ENCODE measurements at regions not wholly inside any gene's neighbourhood (a gene's known extent, or its start where the extent isn't known, plus 50 kb on each side); places are given as distances from the start of the nearest gene placed in this dataset.

DNA sequence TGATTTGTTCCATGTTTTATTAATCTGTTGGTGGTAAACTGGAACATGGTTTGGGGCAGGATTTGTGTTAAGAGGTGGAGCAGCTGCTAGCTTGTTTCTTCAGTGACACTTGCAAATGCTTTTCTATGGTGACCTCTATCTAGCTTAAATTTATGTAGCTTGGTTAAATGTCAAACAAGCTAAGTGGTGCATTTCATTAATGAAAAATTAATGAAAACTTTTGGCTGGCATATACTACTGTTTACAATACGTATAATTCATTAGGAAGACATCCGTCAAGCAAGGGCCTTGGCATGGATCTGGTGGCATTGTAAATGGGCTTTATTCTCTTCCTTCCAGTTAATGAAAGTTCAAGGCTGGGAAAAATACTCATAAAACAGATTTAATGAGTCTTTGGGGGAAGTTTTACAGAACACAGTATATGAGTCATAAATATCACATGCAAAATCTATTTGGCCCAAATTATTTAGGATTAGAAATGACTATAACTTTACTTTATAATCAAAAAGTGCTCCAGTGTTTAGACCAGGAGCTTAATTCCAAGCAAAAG lies 807.7 kb upstream of the SEL1L start:
- Histone ChIP-seq H3K9me3 (ENCODE audit: control insufficient read depth in 2 of 3, insufficient read depth in 1 of 3, low read length in 3 of 3) (no peaks in the 10 kb centered on the region), H3K36me3 (ENCODE audit: control insufficient read depth in 2 of 3, insufficient read depth in 3 of 3, low read length in 3 of 3) (no peaks in the 10 kb centered on the region), H3K4me3 (ENCODE audit: low read length in 3 of 3) (no peak overlapping the region), H3K27me3 (ENCODE audit: control insufficient read depth, insufficient read depth, low read length) (no peaks in the 10 kb centered on the region), H3K9ac (ENCODE audit: low read length in 3 of 3) (no peak overlapping the region), H3K27ac (ENCODE audit: low read depth in 2 of 2, low read length in 2 of 2) (no peak overlapping the region), H3K4me1 (ENCODE audit: control insufficient read depth in 2 of 3, insufficient read depth in 2 of 3, low read depth in 1 of 3, low read length in 3 of 3) (no peaks in the 10 kb centered on the region)
- no peak for FAIRE-seq
- TF ChIP-seq, protein P1, sequence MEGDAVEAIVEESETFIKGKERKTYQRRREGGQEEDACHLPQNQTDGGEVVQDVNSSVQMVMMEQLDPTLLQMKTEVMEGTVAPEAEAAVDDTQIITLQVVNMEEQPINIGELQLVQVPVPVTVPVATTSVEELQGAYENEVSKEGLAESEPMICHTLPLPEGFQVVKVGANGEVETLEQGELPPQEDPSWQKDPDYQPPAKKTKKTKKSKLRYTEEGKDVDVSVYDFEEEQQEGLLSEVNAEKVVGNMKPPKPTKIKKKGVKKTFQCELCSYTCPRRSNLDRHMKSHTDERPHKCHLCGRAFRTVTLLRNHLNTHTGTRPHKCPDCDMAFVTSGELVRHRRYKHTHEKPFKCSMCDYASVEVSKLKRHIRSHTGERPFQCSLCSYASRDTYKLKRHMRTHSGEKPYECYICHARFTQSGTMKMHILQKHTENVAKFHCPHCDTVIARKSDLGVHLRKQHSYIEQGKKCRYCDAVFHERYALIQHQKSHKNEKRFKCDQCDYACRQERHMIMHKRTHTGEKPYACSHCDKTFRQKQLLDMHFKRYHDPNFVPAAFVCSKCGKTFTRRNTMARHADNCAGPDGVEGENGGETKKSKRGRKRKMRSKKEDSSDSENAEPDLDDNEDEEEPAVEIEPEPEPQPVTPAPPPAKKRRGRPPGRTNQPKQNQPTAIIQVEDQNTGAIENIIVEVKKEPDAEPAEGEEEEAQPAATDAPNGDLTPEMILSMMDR (IDR thresholded peaks at IDR 0.05; ENCODE audit: borderline replicate concordance, extremely low read depth, insufficient read depth): no peak
- intact Hi-C loops (cut with DNase I): no loop called here
- peak in 2 of 5 donors; percentile 22 to 46 for DNase-seq

DNA sequence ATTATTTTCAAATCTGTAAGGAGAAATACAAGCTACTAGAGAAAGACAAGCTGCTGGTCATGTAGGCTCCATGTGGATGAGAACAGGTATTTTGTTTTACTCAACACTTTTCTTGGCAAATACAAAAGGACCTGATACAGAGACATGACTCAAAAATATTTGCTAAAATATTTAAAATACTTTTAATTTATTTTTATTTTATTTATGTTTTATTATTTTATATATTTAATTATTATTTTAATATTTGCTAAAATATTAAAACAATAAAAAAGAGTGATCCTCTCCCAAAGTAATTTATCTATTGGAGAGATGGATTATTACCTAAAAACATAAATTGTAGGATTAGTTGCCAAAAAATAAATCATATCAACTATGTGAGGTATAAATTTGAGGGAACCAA lies 808.9 kb upstream of the SEL1L start:
- DNase-seq: no peak
- no peaks in the 10 kb centered on the region for H3K4me1 ChIP-seq (ENCODE audit: control insufficient read depth in 2 of 3, insufficient read depth in 2 of 3, low read depth in 1 of 3, low read length in 3 of 3)
- H3K36me3 ChIP-seq (ENCODE audit: control insufficient read depth in 2 of 3, insufficient read depth in 3 of 3, low read length in 3 of 3): no peaks in the 10 kb centered on the region
- FAIRE-seq: peak; percentile 65
- H3K9ac ChIP-seq (ENCODE audit: low read length in 3 of 3): no peak overlapping the region
- no peaks in the 10 kb centered on the region for H3K27me3 ChIP-seq (ENCODE audit: control insufficient read depth, insufficient read depth, low read length)
- TF ChIP-seq, protein P1 (IDR thresholded peaks at IDR 0.05; ENCODE audit: borderline replicate concordance, extremely low read depth, insufficient read depth): no peak
- no peaks in the 10 kb centered on the region for H3K9me3 ChIP-seq (ENCODE audit: control insufficient read depth in 2 of 3, insufficient read depth in 1 of 3, low read length in 3 of 3)
- no peak overlapping the region for H3K4me3 ChIP-seq (ENCODE audit: low read length in 3 of 3)
- intact Hi-C loops (cut with DNase I): no loop called here
- H3K27ac ChIP-seq (ENCODE audit: low read depth in 2 of 2, low read length in 2 of 2): no peak overlapping the region

DNA sequence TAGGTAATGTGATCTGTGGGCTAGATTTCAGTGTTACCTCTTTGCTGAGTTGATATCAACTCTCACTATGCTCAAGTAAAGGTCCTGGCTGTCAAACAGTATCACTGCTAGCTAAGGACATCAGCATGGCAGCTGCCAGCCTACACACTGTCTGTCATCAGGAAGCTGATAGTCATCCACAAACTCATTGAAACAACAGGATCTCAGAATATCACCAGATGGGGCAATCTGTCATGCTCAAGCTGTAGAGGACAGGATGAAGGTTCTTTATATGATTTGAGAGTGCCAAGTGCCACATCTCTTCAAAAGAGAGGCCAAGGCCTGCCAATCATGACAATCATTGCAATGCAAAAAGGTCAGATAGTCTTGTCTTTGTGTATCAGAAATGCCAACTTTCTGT lies 811.5 kb upstream of the SEL1L start:
- Histone ChIP-seq H3K27me3 (ENCODE audit: control insufficient read depth, insufficient read depth, low read length) (no peaks in the 10 kb centered on the region), H3K36me3 (ENCODE audit: control insufficient read depth in 2 of 3, insufficient read depth in 3 of 3, low read length in 3 of 3) (no peaks in the 10 kb centered on the region), H3K9ac (ENCODE audit: low read length in 3 of 3) (no peak overlapping the region), H3K4me1 (ENCODE audit: control insufficient read depth in 2 of 3, insufficient read depth in 2 of 3, low read depth in 1 of 3, low read length in 3 of 3) (no peaks in the 10 kb centered on the region), H3K27ac (ENCODE audit: low read depth in 2 of 2, low read length in 2 of 2) (no peak overlapping the region), H3K4me3 (ENCODE audit: low read length in 3 of 3) (no peak overlapping the region), H3K9me3 (ENCODE audit: control insufficient read depth in 2 of 3, insufficient read depth in 1 of 3, low read length in 3 of 3) (no peaks in the 10 kb centered on the region)
- FAIRE-seq (no peak), DNase-seq (no peak)
- intact Hi-C loops (cut with DNase I): no loop called here
- TF ChIP-seq, protein P1 (IDR thresholded peaks at IDR 0.05; ENCODE audit: borderline replicate concordance, extremely low read depth, insufficient read depth): no peak

DNA sequence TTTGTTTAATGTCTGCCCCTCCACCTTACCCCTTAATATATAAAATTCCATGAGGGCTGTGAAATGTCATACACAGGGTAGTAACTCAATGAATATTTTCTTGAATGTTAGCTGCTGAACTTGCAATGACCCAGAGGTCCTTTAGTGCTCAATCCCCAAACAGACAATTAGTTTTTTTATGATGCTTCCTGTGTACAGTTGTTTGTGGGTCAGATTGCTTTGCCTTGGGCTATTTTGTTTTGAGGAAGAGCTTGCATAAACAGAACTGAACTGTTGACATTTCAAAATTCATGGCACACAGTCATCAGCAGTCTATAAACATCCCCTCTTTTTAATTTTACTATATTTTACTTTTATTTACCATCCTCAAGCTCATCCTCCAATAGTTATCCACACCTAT lies 820.5 kb upstream of the SEL1L start:
- Histone ChIP-seq H3K9ac (ENCODE audit: low read length in 3 of 3) (no peak overlapping the region), H3K4me3 (ENCODE audit: low read length in 3 of 3) (no peak overlapping the region), H3K9me3 (ENCODE audit: control insufficient read depth in 2 of 3, insufficient read depth in 1 of 3, low read length in 3 of 3) (no peaks in the 10 kb centered on the region), H3K27me3 (ENCODE audit: control insufficient read depth, insufficient read depth, low read length) (no peaks in the 10 kb centered on the region), H3K36me3 (ENCODE audit: control insufficient read depth in 2 of 3, insufficient read depth in 3 of 3, low read length in 3 of 3) (no peaks in the 10 kb centered on the region), H3K4me1 (ENCODE audit: control insufficient read depth in 2 of 3, insufficient read depth in 2 of 3, low read depth in 1 of 3, low read length in 3 of 3) (no peaks in the 10 kb centered on the region), H3K27ac (ENCODE audit: low read depth in 2 of 2, low read length in 2 of 2) (no peak overlapping the region)
- TF ChIP-seq, protein P1 (IDR thresholded peaks at IDR 0.05; ENCODE audit: borderline replicate concordance, extremely low read depth, insufficient read depth): no peak
- no peak for FAIRE-seq
- intact Hi-C loops (cut with DNase I): no loop called here
- DNase-seq: no peak

Data from kidney (tissue), 13 donors.